ENCODE measurements at regions not wholly inside any gene's neighbourhood (a gene's known extent, or its start where the extent isn't known, plus 50 kb on each side); places are given as distances from the start of the nearest gene placed in this dataset.
"Not testable (repeated sequence)": the region's sequence is repeated elsewhere in the genome, so short reads cannot be mapped to it uniquely, and the experiment has no call there.

DNA sequence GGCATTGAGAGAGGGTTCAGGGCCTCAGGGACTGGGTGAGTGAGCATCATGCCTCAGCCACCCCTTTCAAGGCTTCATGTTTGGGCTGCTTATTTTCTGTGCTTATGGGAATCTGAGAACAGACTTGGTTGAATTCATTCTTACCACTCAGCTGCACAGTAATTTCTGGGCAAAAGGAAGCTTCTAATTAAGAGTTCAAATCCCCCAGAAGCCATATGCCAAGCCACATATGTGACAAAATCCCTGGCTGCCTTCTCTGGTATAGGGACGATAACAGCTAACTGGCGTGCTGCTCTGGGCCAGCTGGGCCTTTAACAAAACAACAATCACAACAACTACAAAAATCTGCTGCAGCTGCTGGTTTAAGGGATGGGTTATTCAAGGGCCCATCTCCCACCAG, 181.0 kb upstream of the ANKRD28 start:
- no peak for DNase-seq (ENCODE audit: low spot score)
- intact Hi-C loops (cut with DNase I), result no loop called here

DNA sequence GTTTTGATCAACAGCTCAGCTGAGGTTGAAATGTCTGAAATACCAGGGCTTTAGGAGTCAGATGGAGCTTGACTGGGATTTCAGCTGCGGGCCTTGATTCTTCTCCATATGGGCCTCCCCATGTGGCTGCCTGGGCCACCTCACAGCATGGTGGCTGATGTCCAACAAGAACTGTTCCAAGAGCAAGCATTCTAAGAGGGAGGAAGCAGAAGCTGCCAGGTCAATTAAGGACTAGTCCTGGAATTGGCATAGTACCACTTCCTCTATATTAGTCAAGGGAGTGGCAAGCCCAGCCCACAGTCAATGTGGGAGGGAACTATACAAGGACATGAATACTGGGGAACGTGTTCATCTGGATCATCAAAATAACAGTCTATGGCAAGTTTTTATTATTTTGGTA, 181.7 kb upstream of the ANKRD28 start:
- no peak for DNase-seq (ENCODE audit: low spot score)
- intact Hi-C loops (cut with DNase I), result no loop called here

DNA sequence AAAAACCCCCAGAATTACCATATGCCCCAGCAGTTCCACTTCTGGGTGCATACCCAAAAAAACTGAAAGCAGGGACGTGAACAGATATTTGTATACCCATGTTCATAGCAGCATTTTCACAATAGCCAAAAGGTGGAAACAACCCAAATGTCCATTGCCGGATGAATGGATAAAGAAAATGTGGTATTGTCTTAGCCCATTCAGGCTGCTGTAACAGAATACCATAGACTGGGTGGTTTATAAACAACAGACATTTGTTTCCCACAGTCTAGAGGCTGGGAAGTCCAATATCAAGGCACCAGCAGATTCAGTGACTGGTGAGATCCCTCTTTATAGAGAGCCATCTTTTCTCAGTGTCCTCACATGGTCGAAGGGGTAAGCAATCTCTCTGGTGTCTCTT, 182.1 kb upstream of the ANKRD28 start:
- no peak for DNase-seq (ENCODE audit: low spot score)
- intact Hi-C loops (cut with DNase I), result loop anchor here (5.0 kb wide), 2 partner anchors 88 to 267 kb away; no protein-coding TSS in a partner anchor

DNA sequence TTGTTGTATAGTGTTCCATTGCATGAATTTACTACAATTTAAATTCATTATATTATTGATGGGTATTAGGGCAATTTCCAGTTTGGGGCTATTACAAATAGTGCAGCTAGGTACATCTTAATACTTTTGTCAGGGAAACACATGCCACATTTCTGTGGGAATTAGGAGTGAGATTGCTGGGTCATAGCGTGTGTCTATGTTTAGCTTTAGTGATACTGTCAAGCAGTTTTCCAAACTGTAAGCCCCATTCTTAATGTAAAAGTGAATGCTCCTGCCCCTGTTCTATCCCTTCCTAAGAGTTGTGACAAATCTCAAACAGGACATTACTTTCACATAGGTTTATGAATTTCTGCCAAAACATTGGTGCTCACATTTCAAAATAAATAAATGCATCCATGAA, 184.5 kb upstream of the ANKRD28 start:
- intact Hi-C loops (cut with DNase I), result loop anchor here (2.0 to 5.0 kb wide), 3 partner anchors 77 to 265 kb away; no protein-coding TSS in a partner anchor
- no peak for DNase-seq (ENCODE audit: low spot score)

DNA sequence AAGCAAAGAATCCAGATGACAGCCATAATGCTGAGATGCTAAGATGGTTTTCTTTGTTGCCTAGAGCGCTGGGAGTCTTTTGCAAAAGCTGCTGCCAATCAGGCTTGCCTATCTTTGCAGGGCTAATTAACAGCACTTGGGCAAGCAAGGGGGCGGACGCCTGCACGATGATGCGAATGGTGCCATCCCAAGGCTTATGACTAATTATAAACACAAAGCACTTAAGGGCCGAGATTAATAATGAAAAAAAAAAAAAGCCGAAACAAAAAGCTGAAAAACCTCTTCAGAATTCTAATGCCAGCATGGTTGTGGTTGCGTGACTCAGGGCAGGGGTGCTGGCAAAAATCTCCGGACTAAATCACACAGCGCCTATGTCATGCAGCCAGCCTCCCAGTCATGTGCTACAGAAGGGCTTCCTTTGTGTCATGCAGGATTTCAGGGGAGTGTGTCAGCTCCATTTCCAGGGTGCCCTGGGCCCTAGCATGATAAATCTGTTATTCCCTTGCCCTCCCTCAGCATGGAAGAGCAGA, 185.0 kb upstream of the ANKRD28 start:
- intact Hi-C loops (cut with DNase I), result loop anchor here (2.0 to 5.0 kb wide), 3 partner anchors 78 to 265 kb away; no protein-coding TSS in a partner anchor
- no peak for DNase-seq (ENCODE audit: low spot score)

DNA sequence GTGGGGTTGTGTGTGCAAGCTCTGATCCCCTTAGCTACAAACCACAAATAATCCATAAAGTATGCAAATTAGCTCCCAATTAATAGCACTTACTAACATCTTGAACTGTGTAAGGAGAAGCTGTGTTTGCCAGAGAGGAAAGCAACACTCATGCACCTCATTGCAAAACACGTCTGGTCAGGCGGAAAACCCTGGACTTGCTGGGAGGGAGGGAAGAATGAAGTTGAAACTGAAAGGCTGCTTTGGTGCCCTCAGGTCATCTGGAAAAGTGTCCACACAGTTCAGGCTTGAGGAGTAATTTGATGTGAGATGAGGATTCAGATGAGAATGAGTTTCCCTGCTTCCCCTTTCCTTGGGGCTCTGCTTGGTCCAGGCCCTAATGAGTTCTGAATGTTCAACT, 185.5 kb upstream of the ANKRD28 start:
- no peak for DNase-seq (ENCODE audit: low spot score)
- intact Hi-C loops (cut with DNase I), result loop anchor here (2.0 to 5.0 kb wide), 3 partner anchors 78 to 264 kb away; no protein-coding TSS in a partner anchor

DNA sequence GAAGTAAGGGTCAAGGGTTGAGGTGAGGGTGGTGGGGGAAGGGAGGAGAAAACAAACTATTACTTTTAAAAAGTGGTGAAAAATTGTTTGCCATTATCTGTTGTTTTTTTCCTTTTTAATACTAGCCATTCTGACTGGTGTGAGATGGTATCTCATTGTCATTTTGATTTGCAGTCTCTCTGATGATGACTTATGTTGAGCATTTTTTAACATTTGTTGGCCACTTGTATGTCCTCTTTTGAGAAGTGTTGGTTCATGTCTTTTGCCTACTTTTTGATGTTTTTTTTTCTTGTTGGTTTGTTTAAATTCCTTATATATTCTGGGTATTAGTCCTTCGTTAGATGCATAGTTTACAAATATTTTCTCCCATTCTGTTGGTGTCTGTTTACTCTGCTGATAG, 185.9 kb upstream of the ANKRD28 start:
- no peak for DNase-seq (ENCODE audit: low spot score)
- intact Hi-C loops (cut with DNase I), result loop anchor here (2.0 to 5.0 kb wide), 3 partner anchors 79 to 264 kb away; no protein-coding TSS in a partner anchor

DNA sequence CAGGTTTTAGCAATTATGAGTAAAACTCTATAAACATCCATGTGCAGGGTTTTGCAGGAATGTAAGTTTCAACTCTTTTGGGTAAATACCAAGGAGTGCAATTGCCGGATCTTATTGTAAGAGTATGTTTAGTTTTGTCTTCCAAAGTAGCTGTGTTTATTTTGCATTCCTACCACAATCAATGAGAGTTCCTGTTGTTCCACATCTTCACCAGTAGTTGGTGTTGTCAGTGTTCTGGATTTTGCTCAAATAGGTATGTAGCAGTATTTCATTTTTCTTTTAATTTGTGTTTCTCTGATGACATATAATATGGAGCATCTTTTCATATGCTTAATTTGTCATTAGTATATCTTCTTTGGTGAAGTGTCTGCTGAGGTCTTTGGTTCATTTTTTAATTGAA, 185.1 kb upstream of the GALNT15 start:
- intact Hi-C loops (cut with DNase I), result no loop called here

DNA sequence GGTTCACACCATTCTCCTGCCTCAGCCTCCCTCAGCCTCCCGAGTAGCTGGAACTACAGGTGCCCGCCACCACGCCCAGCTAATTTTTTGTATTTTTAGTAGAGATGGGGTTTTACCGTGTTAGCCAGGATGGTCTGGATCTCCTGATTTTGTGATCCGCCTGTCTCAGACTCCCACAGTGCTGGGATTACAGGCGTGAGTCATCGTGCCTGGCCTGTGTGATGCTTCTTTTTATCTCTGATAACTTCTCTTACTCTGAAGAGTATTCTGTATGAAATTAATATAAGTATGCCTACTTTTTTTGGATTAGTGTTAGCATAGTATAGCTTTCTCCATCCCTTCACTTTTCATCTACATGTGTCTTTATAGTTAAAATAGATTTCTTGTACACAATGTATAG, 180.8 kb upstream of the GALNT15 start:
- intact Hi-C loops (cut with DNase I); DNase-seq (ENCODE audit: low spot score): not testable (repeated sequence)

More for the DNA sequence above, 185.1 kb upstream of the GALNT15 start:
- DNase-seq (ENCODE audit: low spot score), result no peak

DNA sequence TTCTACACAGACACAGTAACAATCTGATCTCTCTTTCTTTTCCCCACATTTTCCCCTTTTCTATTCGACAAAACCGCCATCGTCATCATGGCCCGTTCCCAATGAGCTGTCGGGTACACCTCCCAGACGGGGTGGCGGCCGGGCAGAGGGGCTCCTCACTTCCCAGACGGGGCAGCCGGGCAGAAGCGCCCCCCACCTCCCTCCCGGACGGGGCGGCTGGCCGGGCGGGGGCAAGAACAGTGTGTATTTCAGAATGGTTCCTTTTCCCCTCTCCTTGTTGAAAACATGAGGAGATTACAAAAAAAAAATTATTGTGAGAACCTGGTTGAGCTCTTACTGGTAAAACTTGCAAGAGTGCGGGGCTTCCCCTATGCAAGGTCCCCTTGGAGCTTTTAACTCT, 178.0 kb upstream of the GALNT15 start:
- DNase-seq (ENCODE audit: low spot score); intact Hi-C loops (cut with DNase I): not testable (repeated sequence)

DNA sequence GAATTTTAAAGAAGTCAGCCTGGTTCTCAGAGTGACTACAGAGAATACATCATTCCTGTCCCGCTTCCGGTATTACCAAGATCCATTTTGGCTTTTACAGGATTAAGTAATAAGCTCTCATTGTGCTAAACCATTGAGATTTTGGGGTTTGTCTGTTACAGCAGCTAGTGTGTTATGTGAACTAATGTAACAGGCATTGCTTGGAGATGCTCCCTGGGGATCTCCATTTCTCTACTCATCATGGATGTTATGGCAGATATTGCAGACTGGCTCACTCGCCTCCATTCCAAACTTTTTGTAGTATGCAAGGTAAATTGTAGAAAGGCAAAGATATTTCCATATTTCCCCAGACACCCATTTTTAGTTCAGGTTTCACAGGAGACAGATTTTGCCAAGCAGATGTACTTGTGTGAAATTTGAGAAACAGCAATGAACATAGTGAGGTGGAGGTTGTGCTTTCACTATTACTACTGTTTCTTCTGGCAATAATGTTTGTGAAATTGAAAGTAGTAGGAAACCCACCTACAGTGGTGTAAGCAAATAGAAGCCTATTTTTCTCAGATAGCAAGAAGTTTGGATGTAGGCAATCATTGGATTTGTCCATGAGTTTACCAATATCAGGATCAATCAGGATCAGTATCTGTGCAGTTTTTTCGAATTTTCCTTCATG, 177.1 kb upstream of the GALNT15 start:
- no peak for DNase-seq (ENCODE audit: low spot score)
- intact Hi-C loops (cut with DNase I), result no loop called here

DNA sequence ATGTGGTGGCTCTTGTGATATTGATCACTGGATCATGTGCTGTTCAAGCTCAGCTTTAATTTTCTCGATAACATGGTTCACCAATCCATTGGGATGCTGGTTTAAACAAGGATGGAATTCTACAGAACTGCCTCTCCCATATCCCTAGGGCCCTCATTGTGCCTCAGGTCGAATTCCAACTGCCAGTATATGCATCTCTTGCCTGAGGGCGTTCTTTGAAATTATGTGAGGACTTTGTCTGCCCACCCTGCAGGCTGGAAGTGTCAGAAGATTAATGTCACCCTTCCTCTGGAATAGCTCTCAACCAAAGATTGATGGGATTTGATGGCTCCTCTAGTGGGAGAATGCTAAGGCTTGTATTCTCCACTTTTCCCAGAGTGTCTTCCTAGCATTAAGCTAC, 175.6 kb upstream of the GALNT15 start:
- no peak for DNase-seq (ENCODE audit: low spot score)

DNA sequence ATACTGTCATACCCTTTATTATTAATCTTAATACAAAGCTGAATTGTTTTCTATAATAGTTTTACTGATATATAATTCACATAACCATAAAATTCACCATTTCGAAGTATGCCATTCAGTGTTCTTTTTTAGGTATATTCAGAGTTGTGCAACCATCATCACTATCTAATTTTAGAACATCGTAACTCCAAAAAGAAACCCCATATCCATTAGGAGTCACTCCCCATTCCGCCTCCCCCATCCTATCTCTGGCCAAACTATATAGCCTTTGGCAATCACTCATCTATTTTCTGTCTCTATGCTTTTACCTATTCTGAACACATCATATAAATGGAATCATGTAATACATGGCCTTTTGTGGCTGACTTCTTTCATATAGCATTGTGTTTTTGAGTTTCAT, 169.7 kb upstream of the GALNT15 start:
- no peak for DNase-seq (ENCODE audit: low spot score)
- intact Hi-C loops (cut with DNase I), result no loop called here

More for the DNA sequence above, 175.6 kb upstream of the GALNT15 start:
- intact Hi-C loops (cut with DNase I), result no loop called here

DNA sequence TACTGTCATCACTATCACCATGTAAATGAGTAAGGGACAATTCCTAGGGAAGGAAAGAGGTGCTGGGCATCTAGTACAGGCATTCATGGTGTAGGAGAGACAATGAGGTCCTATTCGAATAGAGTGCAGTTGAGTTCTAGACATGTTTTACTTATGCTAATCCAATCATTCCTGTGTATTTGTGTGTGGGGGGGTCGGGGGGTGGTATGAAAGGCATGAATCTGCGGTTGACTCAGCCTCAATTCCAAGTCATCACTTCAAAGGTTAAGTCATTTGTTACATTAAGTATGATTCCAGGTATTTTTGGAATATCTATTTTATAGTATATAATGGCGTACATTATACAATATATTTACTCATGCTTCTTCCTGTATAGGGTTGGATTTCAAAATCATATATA, 163.1 kb upstream of the GALNT15 start:
- no peak for DNase-seq (ENCODE audit: low spot score)
- intact Hi-C loops (cut with DNase I), result no loop called here

DNA sequence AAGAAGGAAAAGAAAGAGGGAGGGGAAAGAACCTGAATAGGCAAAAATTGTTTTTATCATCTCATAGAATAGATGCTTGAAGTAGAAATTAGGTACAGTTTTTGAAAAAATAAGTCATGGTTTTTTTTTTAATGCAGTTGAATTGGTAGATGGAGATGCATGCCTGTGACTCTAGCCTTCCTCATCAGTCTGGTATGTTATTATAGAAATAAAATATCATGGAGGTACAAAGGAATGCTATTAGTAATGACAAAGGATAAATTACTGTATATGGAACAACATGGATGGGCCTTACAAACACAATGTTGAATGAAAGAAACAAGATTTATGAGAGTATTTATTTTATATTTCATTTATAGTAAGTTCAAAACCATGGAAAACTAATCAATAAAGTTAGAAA, 162.4 kb upstream of the GALNT15 start:
- intact Hi-C loops (cut with DNase I), result no loop called here

DNA sequence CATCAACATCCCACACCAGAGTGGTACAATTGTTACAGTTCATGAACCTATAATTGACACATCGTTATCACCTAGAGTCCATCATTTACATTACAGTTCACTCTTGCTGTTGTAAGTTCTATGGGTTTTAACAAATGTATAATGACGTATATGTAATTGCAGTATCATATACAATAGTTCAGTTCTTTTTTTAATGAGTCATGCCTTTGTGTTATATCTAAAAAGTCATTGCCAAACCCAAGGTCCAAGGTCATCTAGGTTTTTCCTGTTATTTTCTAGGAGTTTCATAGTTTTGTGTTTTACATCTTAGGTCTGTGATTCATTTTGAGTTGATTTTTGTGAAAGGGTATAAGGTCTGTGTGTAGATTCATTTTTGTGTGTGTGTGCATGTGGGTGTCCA, 160.9 kb upstream of the GALNT15 start:
- DNase-seq (ENCODE audit: low spot score), result no peak
- intact Hi-C loops (cut with DNase I), result no loop called here

More for the DNA sequence above, 162.4 kb upstream of the GALNT15 start:
- no peak for DNase-seq (ENCODE audit: low spot score)

DNA sequence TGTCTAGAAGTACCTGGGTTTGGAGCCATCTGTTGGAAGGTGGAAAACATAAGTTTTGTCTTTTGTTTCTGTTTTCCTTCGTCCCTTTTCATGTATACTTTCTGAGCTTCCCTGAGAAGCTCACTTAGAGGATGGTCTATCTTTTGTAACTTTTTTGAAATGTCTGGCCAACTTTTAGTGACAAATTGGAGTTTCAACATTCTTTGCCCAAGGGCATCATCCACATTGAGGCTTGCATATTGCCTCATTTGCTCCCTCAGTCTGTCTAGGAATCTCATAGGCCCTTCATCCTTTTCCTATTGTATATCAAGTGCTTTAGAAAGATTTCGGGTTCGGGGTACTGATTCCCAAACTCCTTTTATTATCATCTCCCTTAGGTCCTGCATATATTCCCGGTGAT, 152.7 kb upstream of the GALNT15 start:
- DNase-seq (ENCODE audit: low spot score); intact Hi-C loops (cut with DNase I): not testable (repeated sequence)

DNA sequence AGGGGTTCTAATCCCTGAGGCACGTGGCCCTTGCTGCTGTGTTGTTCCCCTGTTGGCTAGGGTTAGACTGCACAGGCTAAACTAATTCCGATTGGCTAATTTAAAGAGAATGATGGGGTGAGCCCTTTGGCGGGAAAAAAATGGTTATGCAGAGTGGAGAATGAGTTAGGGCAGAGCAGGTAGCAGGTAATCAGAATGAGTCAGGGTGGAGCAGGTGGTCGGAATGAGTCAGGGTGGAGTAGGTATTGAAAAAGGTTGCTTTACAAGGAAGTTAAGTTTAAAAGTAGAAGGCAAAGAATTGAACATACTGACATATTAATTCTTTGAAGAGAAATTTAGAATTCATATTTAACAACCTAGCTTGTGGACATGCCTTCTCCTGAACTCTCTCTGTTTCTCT, 150.6 kb upstream of the GALNT15 start:
- DNase-seq (ENCODE audit: low spot score); intact Hi-C loops (cut with DNase I): not testable (repeated sequence)

DNA sequence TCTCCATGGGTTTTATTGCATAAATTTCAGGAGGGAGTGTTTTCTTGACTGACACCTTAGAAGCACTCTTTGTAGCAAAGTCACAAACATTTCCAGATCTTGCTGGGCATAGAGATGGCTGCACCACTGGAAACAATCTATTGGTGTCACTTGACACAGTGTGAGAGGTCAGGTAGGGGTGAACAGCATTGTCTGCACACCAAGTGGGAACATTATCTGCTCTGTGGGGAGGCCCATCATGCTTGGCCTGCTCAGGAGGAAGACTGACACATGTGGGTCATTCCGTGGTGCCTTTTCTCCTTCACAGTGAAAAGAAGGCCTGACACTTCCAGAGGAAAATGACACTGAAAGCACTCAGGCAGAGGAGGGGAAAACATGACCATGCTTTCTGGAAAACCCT, 149.9 kb upstream of the GALNT15 start:
- intact Hi-C loops (cut with DNase I), result no loop called here
- no peak for DNase-seq (ENCODE audit: low spot score)

DNA sequence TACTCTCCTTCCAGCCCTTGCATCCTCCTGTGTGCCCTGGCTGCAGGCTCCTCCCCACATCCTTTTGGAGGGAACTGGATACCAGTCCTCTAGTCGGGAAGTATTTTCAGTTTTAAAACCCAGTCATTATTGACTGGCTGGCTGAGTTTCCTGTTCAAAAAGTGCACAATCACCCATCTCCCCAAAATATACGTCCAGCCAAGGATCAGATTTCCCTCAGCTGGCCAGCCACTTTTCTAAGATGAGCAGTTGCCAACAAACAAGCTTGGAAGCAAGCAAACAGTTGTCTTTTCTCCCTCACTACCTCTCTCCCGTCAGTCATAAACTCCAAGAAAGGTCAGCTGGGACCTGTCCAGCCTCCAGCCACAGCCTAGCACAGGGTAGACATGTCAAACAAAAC, 147.7 kb upstream of the GALNT15 start:
- DNase-seq (ENCODE audit: low spot score), result no peak

DNA sequence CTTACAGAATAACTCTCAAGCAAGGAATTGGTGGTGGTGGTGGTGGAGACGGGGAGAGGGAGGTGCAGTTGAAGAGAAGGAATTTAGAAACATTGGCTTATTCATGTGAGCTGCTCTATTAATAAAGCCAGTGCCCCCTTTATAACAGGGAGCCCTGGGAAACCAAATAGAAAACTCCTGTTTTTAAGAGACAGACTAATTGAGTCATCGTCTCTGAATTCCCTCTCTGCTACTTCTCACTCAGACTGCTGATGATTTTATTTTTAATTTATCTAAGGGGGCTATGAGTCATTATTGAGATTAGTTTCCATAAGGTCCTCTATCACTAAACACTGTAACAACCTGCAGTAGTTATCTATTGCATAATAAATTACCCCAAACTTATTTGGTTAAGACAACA, 145.9 kb upstream of the GALNT15 start:
- DNase-seq (ENCODE audit: low spot score), result no peak
- intact Hi-C loops (cut with DNase I), result no loop called here

More for the DNA sequence above, 147.7 kb upstream of the GALNT15 start:
- intact Hi-C loops (cut with DNase I), result no loop called here
